ENCODE measurements at regions not wholly inside any gene's neighbourhood (a gene's known extent, or its start where the extent isn't known, plus 50 kb on each side); places are given as distances from the start of the nearest gene placed in this dataset.

DNA sequence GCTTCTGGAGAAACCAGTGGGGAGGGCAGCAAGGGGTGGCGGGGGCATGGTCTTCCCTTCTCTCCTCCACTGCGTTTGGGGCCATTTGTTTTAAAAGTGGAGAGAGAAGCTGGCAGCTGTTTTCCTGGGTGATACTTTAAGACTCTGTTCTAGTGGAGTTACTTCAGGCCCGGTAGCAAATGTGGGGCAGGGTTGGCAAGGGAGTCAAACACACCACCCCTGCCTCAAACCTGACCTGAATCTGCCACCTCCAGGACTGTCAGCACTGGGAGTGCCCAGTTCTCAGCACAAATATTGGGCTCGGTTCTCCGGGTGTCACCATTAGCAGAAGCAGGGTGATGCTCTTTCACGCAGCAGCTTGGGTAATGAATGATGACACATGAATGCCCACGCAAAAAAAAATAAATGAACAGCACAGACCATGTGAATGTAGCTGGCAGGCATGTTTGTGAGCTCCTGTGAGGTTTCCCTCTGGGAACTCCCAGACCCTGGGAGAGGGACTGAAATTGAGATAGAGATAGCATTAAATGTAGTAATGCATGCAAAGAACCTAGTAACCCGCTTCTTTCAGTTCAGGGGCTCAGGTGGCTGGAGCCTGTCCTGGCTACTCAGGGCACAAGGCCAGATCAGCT, 424.0 kb downstream of the MCTP2 start:
- H3K4me1 ChIP-seq (ENCODE audit: insufficient read depth, low read length), result peaks cover 3% of the 10 kb centered on the region; the same call in 1 of the 2 replicates
- no peaks in the 10 kb centered on the region for H3K27me3 ChIP-seq (ENCODE audit: insufficient read depth, low read length)
- no peaks in the 10 kb centered on the region for H3K36me3 ChIP-seq (ENCODE audit: insufficient read depth, low read depth, low read length)
- no peak overlapping the region for H3K9ac ChIP-seq (ENCODE audit: low read depth, low read length)
- no peaks in the 10 kb centered on the region for H3K9me3 ChIP-seq (ENCODE audit: insufficient read depth, low read depth, low read length)
- H3K4me3 ChIP-seq (ENCODE audit: low read length), result no peak overlapping the region
- H3K27ac ChIP-seq (ENCODE audit: low read length), result no peak overlapping the region

DNA sequence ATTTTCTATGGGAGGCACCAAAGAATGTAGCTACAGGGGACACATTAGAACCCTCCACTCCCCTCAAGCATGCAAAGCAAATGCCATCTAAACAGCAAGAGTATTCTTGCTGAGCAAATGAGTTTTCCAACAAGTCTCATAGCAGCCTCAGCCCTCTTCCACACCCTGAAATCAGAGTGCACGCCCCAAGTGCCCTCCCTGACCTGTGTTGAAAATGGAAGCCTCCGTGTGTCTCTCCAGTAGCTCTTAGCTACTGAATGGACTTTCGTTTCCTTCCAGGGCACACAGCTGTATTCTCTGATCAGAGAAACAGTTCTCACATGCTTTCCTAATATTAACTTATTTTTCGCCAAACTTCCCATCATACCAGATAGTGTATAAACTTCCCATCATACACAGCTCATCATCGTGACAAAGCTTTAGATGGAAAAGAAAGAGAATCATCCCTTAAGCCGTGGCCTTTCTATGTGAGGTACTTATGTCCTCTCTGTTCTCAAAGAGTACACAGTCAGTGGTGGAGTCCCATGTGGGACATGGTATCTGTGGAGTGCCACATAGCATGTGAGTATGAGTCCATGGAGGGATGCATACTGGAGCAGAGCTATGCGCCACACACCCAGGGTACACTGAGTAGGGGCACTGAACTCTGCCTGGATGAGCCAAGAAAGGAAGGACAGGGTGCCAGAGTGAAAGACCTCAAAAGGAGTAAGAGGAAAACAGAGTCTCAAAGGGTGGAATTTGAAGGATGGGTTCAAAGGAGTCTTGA, 434.5 kb downstream of the MCTP2 start:
- H3K9ac ChIP-seq (ENCODE audit: low read depth, low read length), result no peak overlapping the region
- H3K4me1 ChIP-seq (ENCODE audit: insufficient read depth, low read length), result no peaks in the 10 kb centered on the region
- H3K27ac ChIP-seq (ENCODE audit: low read length), result no peak overlapping the region
- no peak overlapping the region for H3K4me3 ChIP-seq (ENCODE audit: low read length)
- no peaks in the 10 kb centered on the region for H3K36me3 ChIP-seq (ENCODE audit: insufficient read depth, low read depth, low read length)
- no peaks in the 10 kb centered on the region for H3K27me3 ChIP-seq (ENCODE audit: insufficient read depth, low read length)
- no peaks in the 10 kb centered on the region for H3K9me3 ChIP-seq (ENCODE audit: insufficient read depth, low read depth, low read length)

DNA sequence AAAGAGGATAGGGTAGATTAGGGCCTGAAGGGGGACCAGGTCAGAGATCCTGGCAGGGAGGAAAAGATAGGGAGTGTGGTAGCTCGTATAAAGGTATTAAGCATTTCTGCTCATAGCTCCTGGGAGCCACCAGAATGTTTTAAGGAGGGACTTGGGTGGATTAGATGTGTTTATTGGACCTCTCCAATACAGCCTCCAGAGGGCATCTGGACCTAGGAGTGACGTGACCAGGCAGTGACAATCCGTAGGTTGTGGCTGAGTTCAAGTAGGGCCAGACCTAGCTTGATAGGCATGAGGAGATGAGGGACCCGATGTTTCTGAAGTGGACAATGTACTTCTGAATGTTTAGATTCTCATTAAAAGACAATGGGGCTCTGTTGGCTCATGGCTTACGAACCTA, 435.2 kb downstream of the MCTP2 start:
- no peak overlapping the region for H3K9ac ChIP-seq (ENCODE audit: low read depth, low read length)
- peaks cover 3% of the 10 kb centered on the region; the same call in 1 of the 2 replicates for H3K4me1 ChIP-seq (ENCODE audit: insufficient read depth, low read length)
- H3K27ac ChIP-seq (ENCODE audit: low read length), result no peak overlapping the region
- no peak overlapping the region for H3K4me3 ChIP-seq (ENCODE audit: low read length)
- H3K36me3 ChIP-seq (ENCODE audit: insufficient read depth, low read depth, low read length), result no peaks in the 10 kb centered on the region
- no peaks in the 10 kb centered on the region for H3K27me3 ChIP-seq (ENCODE audit: insufficient read depth, low read length)
- H3K9me3 ChIP-seq (ENCODE audit: insufficient read depth, low read depth, low read length), result no peaks in the 10 kb centered on the region

DNA sequence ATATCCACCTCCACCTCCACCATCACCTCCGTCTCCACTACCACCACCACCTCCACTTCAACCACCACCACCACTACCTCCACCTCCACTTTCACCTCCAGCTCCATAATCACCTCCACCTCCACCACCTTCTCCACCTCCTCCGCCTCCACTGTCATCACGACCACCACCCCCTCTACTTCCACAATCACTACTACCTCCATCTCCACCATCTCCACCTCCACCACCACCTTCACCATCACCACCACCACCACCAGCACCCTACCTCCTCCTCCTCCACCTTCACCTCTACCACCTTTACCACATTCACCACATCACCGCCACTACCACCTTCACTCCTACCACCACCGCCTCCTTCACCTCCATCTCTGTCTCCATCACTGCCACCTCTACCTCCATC, 435.7 kb downstream of the MCTP2 start:
- H3K36me3 ChIP-seq (ENCODE audit: insufficient read depth, low read depth, low read length), result no peaks in the 10 kb centered on the region
- H3K4me1 ChIP-seq (ENCODE audit: insufficient read depth, low read length), result peaks cover 8% of the 10 kb centered on the region; the same call in 1 of the 2 replicates
- no peak overlapping the region for H3K4me3 ChIP-seq (ENCODE audit: low read length)
- H3K9me3 ChIP-seq (ENCODE audit: insufficient read depth, low read depth, low read length), result no peaks in the 10 kb centered on the region
- H3K27me3 ChIP-seq (ENCODE audit: insufficient read depth, low read length), result no peaks in the 10 kb centered on the region
- no peak overlapping the region for H3K27ac ChIP-seq (ENCODE audit: low read length)
- no peak overlapping the region for H3K9ac ChIP-seq (ENCODE audit: low read depth, low read length)

DNA sequence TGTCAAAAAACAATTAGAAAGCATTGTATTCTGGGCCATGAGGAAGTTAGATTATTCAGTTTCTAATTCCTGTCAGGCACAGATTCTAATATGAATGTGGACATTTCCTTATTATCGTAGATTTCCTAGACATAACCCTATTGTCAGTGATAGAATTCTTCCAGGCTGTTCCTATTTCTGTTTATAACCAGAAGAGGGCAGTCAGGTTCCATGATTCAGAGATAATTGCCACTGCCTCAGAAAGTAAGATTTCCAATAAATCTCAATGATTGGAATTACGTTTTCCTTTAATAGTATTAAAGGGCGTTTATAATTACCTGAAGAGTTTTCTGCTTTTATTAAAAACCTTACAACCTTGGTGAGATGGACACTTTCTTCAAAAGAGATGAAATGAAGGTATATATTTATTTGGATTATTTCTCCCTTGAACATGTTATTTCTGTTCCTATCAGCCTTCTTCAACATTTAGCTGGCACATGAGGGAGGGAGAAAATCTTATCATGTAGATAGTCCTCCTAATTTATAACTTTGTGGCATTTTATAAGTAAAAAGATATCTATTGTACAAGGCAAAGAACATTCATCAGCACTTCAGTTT, 439.2 kb downstream of the MCTP2 start:
- Histone ChIP-seq H3K27ac (ENCODE audit: low read length) (no peak overlapping the region), H3K9ac (ENCODE audit: low read depth, low read length) (no peak overlapping the region), H3K36me3 (ENCODE audit: insufficient read depth, low read depth, low read length) (no peaks in the 10 kb centered on the region), H3K9me3 (ENCODE audit: insufficient read depth, low read depth, low read length) (no peaks in the 10 kb centered on the region), H3K4me3 (ENCODE audit: low read length) (no peak overlapping the region), H3K27me3 (ENCODE audit: insufficient read depth, low read length) (no peaks in the 10 kb centered on the region), H3K4me1 (ENCODE audit: insufficient read depth, low read length) (peaks cover 13% of the 10 kb centered on the region; the same call in 1 of the 2 replicates)

DNA sequence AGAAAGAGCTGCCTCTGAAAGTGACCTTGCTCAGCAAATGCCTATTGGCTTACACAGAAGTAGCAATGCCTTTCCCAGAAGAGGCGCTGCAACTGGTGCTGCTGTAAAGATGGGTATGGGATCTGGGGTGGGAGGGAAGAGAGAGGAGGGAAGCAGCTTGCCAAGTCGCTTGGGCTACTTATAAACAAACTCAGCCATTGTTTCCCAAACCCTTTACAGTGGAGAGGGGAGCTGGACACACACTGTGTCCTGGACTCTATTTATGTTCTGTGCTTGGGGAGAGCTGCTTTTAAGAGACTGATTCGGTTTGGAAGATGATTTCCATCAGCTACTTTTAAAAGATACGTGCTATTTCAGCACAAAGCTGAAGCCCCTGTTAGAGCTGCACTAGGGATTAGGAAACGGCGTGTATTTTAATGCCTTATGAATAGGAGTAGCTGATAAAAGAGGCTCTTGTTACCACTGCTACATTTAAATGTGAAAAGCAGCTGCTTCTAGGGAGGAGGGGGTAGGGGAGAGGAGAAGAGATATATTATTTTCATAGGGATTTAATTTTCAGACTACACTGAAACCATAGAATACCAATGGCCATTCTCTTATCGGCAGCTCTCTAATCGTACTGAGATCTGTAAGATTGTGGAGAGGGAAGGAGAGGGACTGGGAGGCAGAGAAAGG, 440.6 kb downstream of the MCTP2 start:
- peak overlapping the region; percentile 40; the same call in 1 of the 2 replicates for H3K9ac ChIP-seq (ENCODE audit: low read depth, low read length)
- H3K9me3 ChIP-seq (ENCODE audit: insufficient read depth, low read depth, low read length), result no peaks in the 10 kb centered on the region
- no peaks in the 10 kb centered on the region for H3K27me3 ChIP-seq (ENCODE audit: insufficient read depth, low read length)
- H3K4me3 ChIP-seq (ENCODE audit: low read length), result peak overlapping the region; percentile 44; the same call in 1 of the 2 replicates
- no peak overlapping the region for H3K27ac ChIP-seq (ENCODE audit: low read length)
- H3K36me3 ChIP-seq (ENCODE audit: insufficient read depth, low read depth, low read length), result no peaks in the 10 kb centered on the region
- H3K4me1 ChIP-seq (ENCODE audit: insufficient read depth, low read length), result peaks cover 13% of the 10 kb centered on the region; the same call in 1 of the 2 replicates

DNA sequence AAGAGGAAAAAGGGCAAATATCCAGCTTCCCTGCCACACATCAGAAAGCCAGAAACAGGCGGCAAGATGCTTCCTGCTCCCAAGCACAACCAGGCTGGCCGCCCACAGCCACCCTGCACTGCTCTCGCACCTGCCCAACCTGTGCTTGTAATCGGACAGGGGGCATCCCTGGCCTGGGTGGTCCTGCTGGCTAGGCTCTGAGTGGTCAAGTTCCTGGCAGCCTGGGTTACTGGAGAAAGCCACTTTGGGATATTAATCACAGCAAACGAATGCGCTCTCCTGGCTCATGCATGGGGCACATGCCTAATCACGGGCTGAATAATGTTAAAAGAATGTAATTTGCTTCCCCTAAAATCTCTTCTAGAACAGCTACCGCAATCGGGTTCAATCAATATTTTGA, 442.4 kb downstream of the MCTP2 start:
- no peaks in the 10 kb centered on the region for H3K36me3 ChIP-seq (ENCODE audit: insufficient read depth, low read depth, low read length)
- no peak overlapping the region for H3K27ac ChIP-seq (ENCODE audit: low read length)
- H3K9me3 ChIP-seq (ENCODE audit: insufficient read depth, low read depth, low read length), result no peaks in the 10 kb centered on the region
- H3K27me3 ChIP-seq (ENCODE audit: insufficient read depth, low read length), result no peaks in the 10 kb centered on the region
- H3K4me3 ChIP-seq (ENCODE audit: low read length), result no peak overlapping the region
- no peak overlapping the region for H3K9ac ChIP-seq (ENCODE audit: low read depth, low read length)
- peaks cover 13% of the 10 kb centered on the region; the same call in 1 of the 2 replicates for H3K4me1 ChIP-seq (ENCODE audit: insufficient read depth, low read length)

DNA sequence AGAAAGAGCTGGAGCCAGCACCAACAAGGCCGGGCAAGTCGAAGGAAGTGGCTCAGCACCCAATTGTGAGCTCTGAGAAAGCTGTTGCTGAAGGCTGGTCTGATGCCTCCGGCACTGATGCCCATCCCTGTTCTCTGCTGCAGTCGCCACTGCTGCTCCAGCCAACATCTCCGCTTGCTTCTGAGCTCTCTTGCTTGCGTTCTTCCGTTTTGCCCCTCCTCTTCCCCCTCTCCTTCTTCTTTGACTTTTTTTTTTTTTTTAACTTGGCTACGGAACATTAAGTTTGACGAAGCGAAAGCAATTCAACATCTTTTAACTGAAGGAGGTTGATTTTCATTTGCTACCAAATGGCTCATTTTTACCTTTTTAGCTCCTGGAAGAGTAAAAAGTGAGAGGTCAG, 442.9 kb downstream of the MCTP2 start:
- no peak overlapping the region for H3K27ac ChIP-seq (ENCODE audit: low read length)
- H3K36me3 ChIP-seq (ENCODE audit: insufficient read depth, low read depth, low read length), result no peaks in the 10 kb centered on the region
- no peak overlapping the region for H3K9ac ChIP-seq (ENCODE audit: low read depth, low read length)
- H3K27me3 ChIP-seq (ENCODE audit: insufficient read depth, low read length), result no peaks in the 10 kb centered on the region
- no peaks in the 10 kb centered on the region for H3K9me3 ChIP-seq (ENCODE audit: insufficient read depth, low read depth, low read length)
- peaks cover 13% of the 10 kb centered on the region; the same call in 1 of the 2 replicates for H3K4me1 ChIP-seq (ENCODE audit: insufficient read depth, low read length)
- H3K4me3 ChIP-seq (ENCODE audit: low read length), result no peak overlapping the region

DNA sequence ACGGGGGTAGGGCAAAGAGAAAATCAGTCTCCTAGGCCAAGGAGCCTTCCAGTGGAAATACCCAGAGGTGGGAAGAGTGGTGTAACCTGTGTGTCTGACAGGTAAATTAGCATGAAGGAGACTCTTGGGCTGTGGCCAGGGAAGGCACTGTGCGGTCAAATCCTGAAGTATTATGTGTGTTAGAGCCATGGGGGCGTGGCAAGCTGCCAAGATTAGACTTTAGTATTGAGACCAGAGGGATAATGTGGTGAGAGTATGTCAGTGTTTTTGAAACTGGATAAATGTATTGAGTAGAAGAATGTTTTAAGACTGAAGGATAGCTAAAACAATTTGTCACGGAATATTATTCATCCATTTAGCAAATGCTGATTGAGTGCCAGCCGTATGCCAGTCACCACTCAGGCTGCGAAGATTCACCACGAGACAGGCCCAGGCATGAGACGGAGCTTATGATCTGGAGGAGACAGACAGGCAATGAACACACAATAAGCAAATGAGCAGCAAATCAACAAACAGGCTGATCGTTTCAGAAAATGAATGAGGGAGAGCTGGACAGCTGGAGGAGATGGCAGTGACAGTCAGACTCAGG, 445.9 kb downstream of the MCTP2 start:
- Histone ChIP-seq H3K4me1 (ENCODE audit: insufficient read depth, low read length) (peaks cover 3% of the 10 kb centered on the region; the same call in 1 of the 2 replicates), H3K27me3 (ENCODE audit: insufficient read depth, low read length) (no peaks in the 10 kb centered on the region), H3K36me3 (ENCODE audit: insufficient read depth, low read depth, low read length) (no peaks in the 10 kb centered on the region), H3K9ac (ENCODE audit: low read depth, low read length) (no peak overlapping the region), H3K27ac (ENCODE audit: low read length) (no peak overlapping the region), H3K9me3 (ENCODE audit: insufficient read depth, low read depth, low read length) (no peaks in the 10 kb centered on the region), H3K4me3 (ENCODE audit: low read length) (no peak overlapping the region)

DNA sequence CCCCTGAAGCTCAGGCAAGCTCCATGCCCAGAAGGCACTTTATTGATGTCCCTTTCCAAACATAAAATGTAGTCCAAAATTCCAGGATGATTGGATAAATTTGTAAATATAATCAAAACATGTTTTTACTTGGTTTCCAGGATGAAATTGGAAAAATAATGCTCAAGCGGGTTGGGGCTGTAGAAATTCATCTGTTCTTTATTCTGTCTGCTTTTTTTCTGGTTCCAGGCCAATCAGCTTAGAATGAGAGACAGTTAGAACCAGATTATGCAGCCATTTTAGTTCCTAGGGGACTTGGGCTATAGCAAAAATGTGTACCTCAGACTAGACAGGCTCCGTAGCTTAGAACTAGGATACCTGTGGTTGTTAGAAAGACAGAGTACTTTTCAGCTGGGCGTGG, 450.8 kb downstream of the MCTP2 start:
- Histone ChIP-seq H3K9me3 (ENCODE audit: insufficient read depth, low read depth, low read length) (no peaks in the 10 kb centered on the region), H3K27me3 (ENCODE audit: insufficient read depth, low read length) (no peaks in the 10 kb centered on the region), H3K36me3 (ENCODE audit: insufficient read depth, low read depth, low read length) (no peaks in the 10 kb centered on the region), H3K27ac (ENCODE audit: low read length) (no peak overlapping the region), H3K4me1 (ENCODE audit: insufficient read depth, low read length) (no peaks in the 10 kb centered on the region), H3K9ac (ENCODE audit: low read depth, low read length) (no peak overlapping the region), H3K4me3 (ENCODE audit: low read length) (no peak overlapping the region)

DNA sequence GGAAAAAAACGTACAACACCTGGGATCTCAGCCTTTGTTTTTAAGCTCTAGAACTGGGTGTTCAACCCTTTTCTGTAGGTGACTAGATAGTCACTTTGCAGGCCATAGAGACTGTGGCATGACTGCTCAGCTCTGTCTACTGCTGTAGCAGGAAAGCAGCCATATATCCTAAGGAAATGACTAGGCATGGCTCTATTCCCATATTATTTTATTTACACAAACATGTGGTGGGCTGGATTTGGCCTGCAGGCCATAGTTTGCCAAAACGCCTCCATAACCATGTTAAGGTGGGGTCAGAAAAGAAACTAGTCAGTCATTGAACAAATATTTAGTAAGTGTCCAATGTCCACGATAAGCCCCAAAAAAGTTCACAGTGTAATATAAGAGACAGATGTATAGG, 452.5 kb downstream of the MCTP2 start:
- Histone ChIP-seq H3K27ac (ENCODE audit: low read length) (no peak overlapping the region), H3K4me3 (ENCODE audit: low read length) (no peak overlapping the region), H3K36me3 (ENCODE audit: insufficient read depth, low read depth, low read length) (no peaks in the 10 kb centered on the region), H3K9me3 (ENCODE audit: insufficient read depth, low read depth, low read length) (no peaks in the 10 kb centered on the region), H3K9ac (ENCODE audit: low read depth, low read length) (no peak overlapping the region), H3K4me1 (ENCODE audit: insufficient read depth, low read length) (no peaks in the 10 kb centered on the region), H3K27me3 (ENCODE audit: insufficient read depth, low read length) (no peaks in the 10 kb centered on the region)

Measured in iPS-20b (cell line).